HEK293 (cell line): ENCODE measurements at regions not wholly inside any gene's neighbourhood (a gene's known extent, or its start where the extent isn't known, plus 50 kb on each side); places are given as distances from the start of the nearest gene placed in this dataset.

Experiments used
- CTCF ChIA-PET: fragments of 350-600 bp; formaldehyde crosslinking; extraction: SDS; loops from one replicate; lab custom pipeline; 2021; ENCODE audit warnings: antibody characterized with exemption; lab: Yijun Ruan, JAX
- POLR2A ChIA-PET: fragments of 300-600 bp; formaldehyde crosslinking; extraction: SDS; loops from one replicate; lab custom pipeline; 2020; ENCODE audit warnings: antibody characterized with exemption, inconsistent platforms; lab: Yijun Ruan, JAX
- H3K27ac ChIP-seq: fragments of 200-500 bp; sonication (Bioruptor generic); 2 replicates; pipeline ENCODE4 v1.5.1; 2014; ENCODE audit warnings: low read depth, low read length, control low read depth, inconsistent platforms; ENCODE audit errors: extremely low read depth
- H3K36me3 ChIP-seq, 2 experiments: fragments of 200-500 bp in 1 of 2; sonication (Bioruptor generic) in 1 of 2; 1 replicate in 1 of 2; 2 replicates in 1 of 2; pipeline ENCODE4 v1.5.1; 2014 to 2017; ENCODE audit warnings: inconsistent platforms in 2 of 2, low read length in 2 of 2; ENCODE audit not compliant: control insufficient read depth in 2 of 2, insufficient read depth in 1 of 2
- H3K4me1 ChIP-seq: fragments of 200-500 bp; sonication (Bioruptor generic); 2 replicates; pipeline ENCODE4 v1.5.1; 2014; ENCODE audit warnings: mild to moderate bottlenecking, low read length, inconsistent platforms; ENCODE audit not compliant: control insufficient read depth, insufficient read depth
- H3K4me3 ChIP-seq: 2 replicates; pipeline ENCODE4 v1.5.1; 2011; ENCODE audit warnings: low read depth, mild to moderate bottlenecking, control low read depth, low read length, moderate library complexity
- H3K9me3 ChIP-seq: fragments of 200-500 bp; sonication (Bioruptor generic); 2 replicates; pipeline ENCODE4 v1.5.1; 2014; ENCODE audit warnings: low read depth, low read length, inconsistent platforms; ENCODE audit not compliant: control insufficient read depth, insufficient read depth
- EGR2 ChIP-seq: fragments of 450-650 bp; formaldehyde crosslinking; IDR thresholded peaks from 2 replicates; pipeline ENCODE4 v1.5.1; 2016; ENCODE audit warnings: low read depth, missing biosample characterization, missing genetic modification characterization
- GLI2 ChIP-seq: fragments of 450-650 bp; formaldehyde crosslinking; IDR thresholded peaks from 2 replicates; pipeline ENCODE4; 2017; ENCODE audit warnings: missing biosample characterization, missing genetic modification characterization, low read depth, borderline replicate concordance
- KLF16 ChIP-seq: fragments of 450-650 bp; formaldehyde crosslinking; IDR thresholded peaks from 2 replicates; pipeline ENCODE4 v1.5.1; 2017; ENCODE audit warnings: missing biosample characterization, missing genetic modification characterization
- KLF17 ChIP-seq: fragments of 450-650 bp; formaldehyde crosslinking; IDR thresholded peaks from 2 replicates; pipeline ENCODE4 v1.5.1; 2016; ENCODE audit warnings: missing biosample characterization, missing genetic modification characterization
- PATZ1 ChIP-seq: fragments of 450-650 bp; formaldehyde crosslinking; IDR thresholded peaks from 2 replicates; pipeline ENCODE4 v1.5.1; 2016; ENCODE audit warnings: missing biosample characterization, missing genetic modification characterization
- TRIM28 ChIP-seq: IDR thresholded peaks from 2 replicates; pipeline ENCODE4 v1.6.1; 2011; ENCODE audit warnings: low read length, control low read depth, borderline replicate concordance
- ZBTB6 ChIP-seq: fragments of 450-650 bp; formaldehyde crosslinking; IDR thresholded peaks from 2 replicates; pipeline ENCODE4 v1.5.1; 2017; ENCODE audit warnings: missing biosample characterization, missing genetic modification characterization
- ZNF169 ChIP-seq: fragments of 450-650 bp; formaldehyde crosslinking; IDR thresholded peaks from 2 replicates; pipeline ENCODE4 v1.5.1; 2016; ENCODE audit warnings: missing biosample characterization, missing genetic modification characterization
- ZNF248 ChIP-seq: fragments of 450-650 bp; formaldehyde crosslinking; IDR thresholded peaks from 2 replicates; pipeline ENCODE4 v1.5.1; 2017; ENCODE audit warnings: missing biosample characterization, missing genetic modification characterization
- ZNF266 ChIP-seq: fragments of 450-650 bp; formaldehyde crosslinking; IDR thresholded peaks from 2 replicates; pipeline ENCODE4 v1.5.1; 2016; ENCODE audit warnings: missing biosample characterization, missing genetic modification characterization, low read depth
- ZNF530 ChIP-seq: fragments of 450-650 bp; formaldehyde crosslinking; IDR thresholded peaks from 2 replicates; pipeline ENCODE4 v1.5.1; 2016; ENCODE audit warnings: low read depth, missing biosample characterization, missing genetic modification characterization
- ZNF544 ChIP-seq: fragments of 450-650 bp; formaldehyde crosslinking; IDR thresholded peaks from 2 replicates; pipeline ENCODE4 v1.5.0; 2017; ENCODE audit warnings: missing biosample characterization, missing genetic modification characterization
- ZNF560 ChIP-seq: fragments of 450-650 bp; formaldehyde crosslinking; IDR thresholded peaks from 2 replicates; pipeline ENCODE4 v1.5.1; 2017; ENCODE audit warnings: missing biosample characterization, missing genetic modification characterization, borderline replicate concordance
- ZNF624 ChIP-seq: fragments of 450-650 bp; formaldehyde crosslinking; IDR thresholded peaks from 2 replicates; pipeline ENCODE4 v1.5.1; 2017; ENCODE audit warnings: missing biosample characterization, missing genetic modification characterization
- ZNF776 ChIP-seq: fragments of 450-650 bp; formaldehyde crosslinking; IDR thresholded peaks from 2 replicates; pipeline ENCODE4 v1.5.0; 2017; ENCODE audit warnings: missing biosample characterization, missing genetic modification characterization, borderline replicate concordance
- ZNF837 ChIP-seq: fragments of 450-650 bp; formaldehyde crosslinking; IDR thresholded peaks from 2 replicates; pipeline ENCODE4 v1.5.1; 2016; ENCODE audit warnings: missing biosample characterization, missing genetic modification characterization
- ZSCAN23 ChIP-seq: fragments of 450-650 bp; formaldehyde crosslinking; IDR thresholded peaks from 2 replicates; pipeline ENCODE4 v1.5.1; 2016; ENCODE audit warnings: missing biosample characterization, missing genetic modification characterization
- ZSCAN30 ChIP-seq: fragments of 450-650 bp; IDR thresholded peaks from 2 replicates; pipeline ENCODE4 v1.5.1; 2018; ENCODE audit warnings: missing biosample characterization, mild to moderate bottlenecking, missing genetic modification characterization, moderate library complexity
- TF ChIP-seq, protein P1 (sequence below): fragments of 450-650 bp; formaldehyde crosslinking; IDR thresholded peaks from 2 replicates; pipeline ENCODE4 v1.5.1; 2016; ENCODE audit warnings: missing biosample characterization, missing genetic modification characterization
- TF ChIP-seq, protein P2 (sequence below): fragments of 450-650 bp; formaldehyde crosslinking; IDR thresholded peaks from 2 replicates; pipeline ENCODE4 v1.5.1; 2016; ENCODE audit warnings: missing biosample characterization, missing genetic modification characterization, borderline replicate concordance

- no peaks in the 10 kb centered on the region for H3K9me3 ChIP-seq
- CTCF ChIA-PET = interaction anchor here (0.6 kb wide), 1 partner anchor 486 kb away, joined by 3 read pairs; no protein-coding TSS in a partner anchor
- H3K4me3 ChIP-seq = no peak overlapping the region
- POLR2A ChIA-PET = no interaction called here
- H3K4me1 ChIP-seq = no peaks in the 10 kb centered on the region
- TF ChIP-seq ZNF837 (tag by site-specific recombination) (no peak), ZNF248 (tag by site-specific recombination) (no peak), KLF17 (no peak), TRIM28 (no peak), GLI2 (no peak), ZNF776 (tag by site-specific recombination) (no peak)
- TF ChIP-seq, protein P1, sequence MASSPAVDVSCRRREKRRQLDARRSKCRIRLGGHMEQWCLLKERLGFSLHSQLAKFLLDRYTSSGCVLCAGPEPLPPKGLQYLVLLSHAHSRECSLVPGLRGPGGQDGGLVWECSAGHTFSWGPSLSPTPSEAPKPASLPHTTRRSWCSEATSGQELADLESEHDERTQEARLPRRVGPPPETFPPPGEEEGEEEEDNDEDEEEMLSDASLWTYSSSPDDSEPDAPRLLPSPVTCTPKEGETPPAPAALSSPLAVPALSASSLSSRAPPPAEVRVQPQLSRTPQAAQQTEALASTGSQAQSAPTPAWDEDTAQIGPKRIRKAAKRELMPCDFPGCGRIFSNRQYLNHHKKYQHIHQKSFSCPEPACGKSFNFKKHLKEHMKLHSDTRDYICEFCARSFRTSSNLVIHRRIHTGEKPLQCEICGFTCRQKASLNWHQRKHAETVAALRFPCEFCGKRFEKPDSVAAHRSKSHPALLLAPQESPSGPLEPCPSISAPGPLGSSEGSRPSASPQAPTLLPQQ (tag by site-specific recombination) = no peak
- H3K27ac ChIP-seq = no peak overlapping the region
- H3K36me3 ChIP-seq = no peaks in the 10 kb centered on the region
Measured at GRCh38 chr4:180179146-180179545, 2064.1 kb upstream of the TENM3 start.

- CTCF ChIA-PET = interaction anchor here (1.0 kb wide), 1 partner anchor 15 kb away, joined by 3 read pairs; no protein-coding TSS in a partner anchor
- Histone ChIP-seq H3K36me3 (no peaks in the 10 kb centered on the region), H3K9me3 (no peaks in the 10 kb centered on the region)
- POLR2A ChIA-PET = no interaction called here
- TF ChIP-seq KLF16 = no peak
- no peak for TF ChIP-seq ZNF266
- TF ChIP-seq PATZ1 (tag by site-specific recombination) = no peak
- no peak for TF ChIP-seq ZNF560
- TF ChIP-seq ZNF624 (tag by site-specific recombination) = no peak
- no peak for TF ChIP-seq ZNF530 (tag by site-specific recombination)
- no peak for TF ChIP-seq ZBTB6 (tag by site-specific recombination)
- TF ChIP-seq, protein P2, sequence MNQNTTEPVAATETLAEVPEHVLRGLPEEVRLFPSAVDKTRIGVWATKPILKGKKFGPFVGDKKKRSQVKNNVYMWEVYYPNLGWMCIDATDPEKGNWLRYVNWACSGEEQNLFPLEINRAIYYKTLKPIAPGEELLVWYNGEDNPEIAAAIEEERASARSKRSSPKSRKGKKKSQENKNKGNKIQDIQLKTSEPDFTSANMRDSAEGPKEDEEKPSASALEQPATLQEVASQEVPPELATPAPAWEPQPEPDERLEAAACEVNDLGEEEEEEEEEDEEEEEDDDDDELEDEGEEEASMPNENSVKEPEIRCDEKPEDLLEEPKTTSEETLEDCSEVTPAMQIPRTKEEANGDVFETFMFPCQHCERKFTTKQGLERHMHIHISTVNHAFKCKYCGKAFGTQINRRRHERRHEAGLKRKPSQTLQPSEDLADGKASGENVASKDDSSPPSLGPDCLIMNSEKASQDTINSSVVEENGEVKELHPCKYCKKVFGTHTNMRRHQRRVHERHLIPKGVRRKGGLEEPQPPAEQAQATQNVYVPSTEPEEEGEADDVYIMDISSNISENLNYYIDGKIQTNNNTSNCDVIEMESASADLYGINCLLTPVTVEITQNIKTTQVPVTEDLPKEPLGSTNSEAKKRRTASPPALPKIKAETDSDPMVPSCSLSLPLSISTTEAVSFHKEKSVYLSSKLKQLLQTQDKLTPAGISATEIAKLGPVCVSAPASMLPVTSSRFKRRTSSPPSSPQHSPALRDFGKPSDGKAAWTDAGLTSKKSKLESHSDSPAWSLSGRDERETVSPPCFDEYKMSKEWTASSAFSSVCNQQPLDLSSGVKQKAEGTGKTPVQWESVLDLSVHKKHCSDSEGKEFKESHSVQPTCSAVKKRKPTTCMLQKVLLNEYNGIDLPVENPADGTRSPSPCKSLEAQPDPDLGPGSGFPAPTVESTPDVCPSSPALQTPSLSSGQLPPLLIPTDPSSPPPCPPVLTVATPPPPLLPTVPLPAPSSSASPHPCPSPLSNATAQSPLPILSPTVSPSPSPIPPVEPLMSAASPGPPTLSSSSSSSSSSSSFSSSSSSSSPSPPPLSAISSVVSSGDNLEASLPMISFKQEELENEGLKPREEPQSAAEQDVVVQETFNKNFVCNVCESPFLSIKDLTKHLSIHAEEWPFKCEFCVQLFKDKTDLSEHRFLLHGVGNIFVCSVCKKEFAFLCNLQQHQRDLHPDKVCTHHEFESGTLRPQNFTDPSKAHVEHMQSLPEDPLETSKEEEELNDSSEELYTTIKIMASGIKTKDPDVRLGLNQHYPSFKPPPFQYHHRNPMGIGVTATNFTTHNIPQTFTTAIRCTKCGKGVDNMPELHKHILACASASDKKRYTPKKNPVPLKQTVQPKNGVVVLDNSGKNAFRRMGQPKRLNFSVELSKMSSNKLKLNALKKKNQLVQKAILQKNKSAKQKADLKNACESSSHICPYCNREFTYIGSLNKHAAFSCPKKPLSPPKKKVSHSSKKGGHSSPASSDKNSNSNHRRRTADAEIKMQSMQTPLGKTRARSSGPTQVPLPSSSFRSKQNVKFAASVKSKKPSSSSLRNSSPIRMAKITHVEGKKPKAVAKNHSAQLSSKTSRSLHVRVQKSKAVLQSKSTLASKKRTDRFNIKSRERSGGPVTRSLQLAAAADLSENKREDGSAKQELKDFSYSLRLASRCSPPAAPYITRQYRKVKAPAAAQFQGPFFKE = no peak
- no peak for TF ChIP-seq ZSCAN30 (tag by site-specific recombination)
- no peak for TF ChIP-seq ZNF544
- no peak for TF ChIP-seq ZNF169
- no peak for TF ChIP-seq ZSCAN23 (tag by site-specific recombination)
- no peak for TF ChIP-seq EGR2 (tag by site-specific recombination)
- TF ChIP-seq, all 188 proteins: peak for 0
- Histone ChIP-seq H3K27ac (no peak overlapping the region), H3K4me3 (no peak overlapping the region), H3K4me1 (no peaks in the 10 kb centered on the region)
Measured at GRCh38 chr4:180189666-180190065, 2053.5 kb upstream of the TENM3 start.
